Psoas muscle (tissue), 7 donors: ENCODE measurements at regions not wholly inside any gene's neighbourhood (a gene's known extent, or its start where the extent isn't known, plus 50 kb on each side); places are given as distances from the start of the nearest gene placed in this dataset.

ENCODE experiments used
- ATAC-seq, 4 donors: fragments of 200-7000 bp; cut with Tn5 transposase; one replicate each; pipeline ENCODE4 v1.9.1; 2020; ENCODE audit warnings: moderate library complexity in 3 of 4, mild to moderate bottlenecking in 2 of 4
- DNase-seq, 2 donors: peaks; one replicate each; pipeline ENCODE4 v3.0.0-alpha.2; 2020
- H3K27ac ChIP-seq: fragments of 200-600 bp; one replicate; pipeline ENCODE4 v1.8.0; 2022
- H3K27me3 ChIP-seq, 3 donors: fragments of 200-600 bp in 1 of 3; one replicate each; pipeline versions ENCODE4 v1.6.1 to v1.8.0; 2013 to 2022; ENCODE audit warnings: low read length in 2 of 3, mild to moderate bottlenecking in 2 of 3, moderate library complexity in 1 of 3; ENCODE audit not compliant: insufficient read depth in 3 of 3
- H3K36me3 ChIP-seq, 2 donors: fragments of 200-600 bp in 1 of 2; one replicate each; pipeline versions ENCODE4 v1.6.1 to v1.8.0; 2013 to 2022; ENCODE audit warnings: low read depth in 1 of 2, mild to moderate bottlenecking in 1 of 2, moderate library complexity in 1 of 2; ENCODE audit not compliant: insufficient read depth in 1 of 2
- H3K4me1 ChIP-seq: fragments of 200-600 bp; one replicate; pipeline ENCODE4 v1.8.0; 2022
- H3K4me3 ChIP-seq: fragments of 200-600 bp; one replicate; pipeline ENCODE4 v1.8.0; 2022; ENCODE audit warnings: mild to moderate bottlenecking
- H3K9me3 ChIP-seq: fragments of 200-600 bp; one replicate; pipeline ENCODE4 v1.8.0; 2022
- CTCF ChIP-seq: fragments of 200-600 bp; IDR thresholded peaks from one replicate; pipeline ENCODE4 v1.8.0; 2022; ENCODE audit warnings: antibody characterized with exemption
- WGBS, 3 donors: extraction: QIAGEN DNeasy Blood & Tissue Kit; methylation state at CpG; one replicate each; pipeline versions ENCODE4 v1.1.6 to v1.1.7; 2013; 5-methylcytosine and 5-hydroxymethylcytosine counted together
- intact Hi-C, 2 donors: fragments of 100-400 bp; cut with DNase I; formaldehyde crosslinking; loops; one replicate each; pipeline versions ENCODE4 v1.11.0 to v1.14.2; 2022
- donor health status: healthy with polysubstance abuse.
- donor health status: DM: no; HTN: no; CAD: no; lungs with moderate emphysema.
- donor health status: Bipolar disorder and iron deficiency.
- donor health status: healthy.
- donor health status: DM: yes; HTN: yes; CAD: no.
- donor health status: DM: no; HTN: no; CAD: no.
- donor health status: DM: yes; HTN: yes; CAD: no.

- Histone ChIP-seq H3K4me1 (no peaks in the 10 kb centered on the region), H3K36me3 (no peaks in the 10 kb centered on the region), H3K27me3 (peaks cover 0 to 4% (median 0%) of the 10 kb centered on the region in 3 donors), H3K9me3 (no peaks in the 10 kb centered on the region), H3K4me3 (no peak overlapping the region), H3K27ac (no peak overlapping the region)
- intact Hi-C loops, result no loop called here
- ATAC-seq, result no peak
- DNase-seq, result no peak
- WGBS, 3 donors, result 32 to 40% (median 35%) methylated on average over 8 of the region's 8 CpGs
- no peak for TF ChIP-seq CTCF
Measured at GRCh38 chr1:5345556-5345955, 646.7 kb downstream of the NPHP4 start.

GRCh38 chr1:5343256-5344020, 648.8 kb downstream of the NPHP4 start:
- Histone ChIP-seq H3K9me3 (no peaks in the 10 kb centered on the region), H3K4me1 (no peaks in the 10 kb centered on the region), H3K27ac (no peak overlapping the region), H3K36me3 (no peaks in the 10 kb centered on the region), H3K4me3 (no peak overlapping the region), H3K27me3 (peaks cover 0 to 2% (median 0%) of the 10 kb centered on the region in 3 donors)
- 64 to 70% (median 65%) methylated on average over 10 of the region's 10 CpGs for WGBS, 3 donors
- ATAC-seq (no peak), DNase-seq (no peak)
- intact Hi-C loops, result no loop called here
- no peak for TF ChIP-seq CTCF

- Histone ChIP-seq H3K27ac (no peak overlapping the region), H3K9me3 (no peaks in the 10 kb centered on the region), H3K27me3 (peaks cover 0 to 2% (median 0%) of the 10 kb centered on the region in 3 donors), H3K4me3 (no peak overlapping the region), H3K4me1 (no peaks in the 10 kb centered on the region), H3K36me3 (no peaks in the 10 kb centered on the region)
- DNase-seq (no peak), ATAC-seq (no peak)
- intact Hi-C loops, result no loop called here
- WGBS, 3 donors, result 75 to 78% (median 77%) methylated on average over 11 of the region's 11 CpGs
- TF ChIP-seq CTCF, result no peak
Measured at GRCh38 chr1:5342830-5343229, 649.4 kb downstream of the NPHP4 start.

GRCh38 chr1:5342172-5342571, 650.1 kb downstream of the NPHP4 start:
- 70 to 79% (median 76%) methylated on average over 8 of the region's 8 CpGs for WGBS, 3 donors
- no peak for ATAC-seq

More at GRCh38 chr1:5342172-5342571, 650.1 kb downstream of the NPHP4 start:
- no peak overlapping the region for H3K27ac ChIP-seq
- no peaks in the 10 kb centered on the region for H3K36me3 ChIP-seq
- intact Hi-C loops, result no loop called here
- H3K27me3 ChIP-seq, result peaks cover 0 to 2% (median 0%) of the 10 kb centered on the region in 3 donors
- H3K4me1 ChIP-seq, result no peaks in the 10 kb centered on the region
- no peaks in the 10 kb centered on the region for H3K9me3 ChIP-seq
- DNase-seq, result no peak
- no peak overlapping the region for H3K4me3 ChIP-seq
- TF ChIP-seq CTCF, result no peak
